ENCODE measurements at regions not wholly inside any gene's neighbourhood (a gene's known extent, or its start where the extent isn't known, plus 50 kb on each side); places are given as distances from the start of the nearest gene placed in this dataset.
"Not testable (repeated sequence)": the region's sequence is repeated elsewhere in the genome, so short reads cannot be mapped to it uniquely, and the experiment has no call there.

DNA sequence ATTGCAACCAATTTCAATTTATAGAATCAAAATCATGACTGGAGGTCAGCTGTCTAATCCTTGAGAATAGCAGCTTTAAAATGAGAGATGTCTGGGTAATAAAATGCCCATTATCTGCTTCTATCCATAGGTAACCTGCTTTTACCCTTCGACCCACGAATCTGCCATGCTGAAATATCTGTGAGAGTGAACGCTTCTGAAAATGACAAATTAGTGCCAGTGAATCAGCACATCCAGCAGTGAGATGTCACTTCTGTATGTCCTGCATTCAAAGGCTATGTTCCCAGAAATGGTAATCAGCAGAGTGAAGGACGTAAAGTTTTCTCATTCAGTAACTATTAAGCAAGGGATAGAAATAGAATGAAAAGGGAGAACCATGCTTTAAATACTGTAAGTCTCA lies 532.4 kb upstream of the ITGA1 start:
- DNase-seq (ENCODE audit: low read depth in 1 of 2, low spot score in 1 of 2): no peak

- DNase-seq (ENCODE audit: low read depth in 1 of 2, low spot score in 1 of 2): no peak
These were observed 524.9 kb upstream of the ITGA1 start for GRCh38 chr5:52262844-52263243.

DNA sequence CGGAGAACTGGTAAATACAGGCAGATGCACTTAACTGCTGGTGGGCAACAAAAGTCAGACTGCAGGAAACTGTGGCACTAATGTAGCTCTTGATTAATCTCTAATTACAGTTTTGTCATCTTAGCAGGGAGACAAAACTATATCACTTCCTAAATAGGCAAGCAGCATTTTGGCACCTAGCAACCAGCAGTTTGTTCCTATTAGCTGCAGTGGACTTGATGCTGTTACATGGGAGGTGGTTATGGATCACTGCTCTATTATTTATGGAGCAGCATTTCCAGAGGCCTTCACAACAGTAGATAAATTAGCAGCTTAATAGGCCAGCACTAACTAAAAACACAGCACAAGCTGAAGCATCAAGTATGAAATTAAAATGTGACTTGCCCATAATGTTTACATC lies 518.3 kb upstream of the ITGA1 start:
- DNase-seq (ENCODE audit: low read depth in 1 of 2, low spot score in 1 of 2): no peak

DNA sequence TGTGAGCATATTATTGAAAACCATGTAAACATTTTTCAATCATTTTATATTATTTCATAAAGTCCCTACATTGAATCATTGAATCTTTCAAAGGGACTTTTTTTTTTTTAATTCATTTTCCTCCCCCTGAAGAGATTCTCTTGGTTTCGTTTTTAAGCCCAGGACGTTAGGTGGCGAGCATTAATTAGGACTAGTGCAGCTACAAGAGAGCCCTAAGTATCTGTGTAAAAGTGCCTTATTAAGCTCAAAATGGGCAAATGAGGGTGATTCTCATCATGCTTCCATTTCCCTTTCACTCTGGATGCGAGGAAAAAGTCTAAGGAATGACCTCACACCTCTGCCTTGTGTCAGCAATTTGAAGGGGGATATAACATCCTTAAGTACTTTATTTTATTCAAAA lies 517.9 kb upstream of the ITGA1 start:
- no peak for DNase-seq (ENCODE audit: low read depth in 1 of 2, low spot score in 1 of 2)

- DNase-seq (ENCODE audit: low read depth in 1 of 2, low spot score in 1 of 2): no peak
These were observed 512.1 kb upstream of the ITGA1 start for GRCh38 chr5:52275639-52276038.

DNA sequence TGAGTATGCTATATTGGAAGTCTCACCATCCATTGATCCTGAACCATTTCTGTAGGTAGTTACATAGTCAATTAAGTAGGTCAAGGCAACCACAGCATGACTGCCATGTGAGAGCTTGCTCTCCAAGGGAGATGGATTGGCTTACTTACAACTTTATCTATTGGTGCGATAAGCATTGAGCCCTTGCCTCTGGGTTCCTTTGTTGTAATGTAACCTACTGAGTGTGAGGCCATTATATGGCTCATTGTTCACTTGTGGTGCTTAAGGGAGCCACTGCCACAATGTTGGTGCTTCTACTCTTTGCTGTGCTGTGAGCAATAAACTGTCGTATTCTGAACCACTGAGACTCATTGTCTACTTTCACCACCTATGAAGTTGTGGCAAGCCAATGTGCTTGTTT lies 510.6 kb upstream of the ITGA1 start:
- DNase-seq (ENCODE audit: low read depth in 1 of 2, low spot score in 1 of 2): no peak

GRCh38 chr5:52282647-52283046 lies 505.1 kb upstream of the ITGA1 start:
- no peak for DNase-seq (ENCODE audit: low read depth in 1 of 2, low spot score in 1 of 2)

GRCh38 chr5:52283221-52283620 lies 504.5 kb upstream of the ITGA1 start:
- no peak for DNase-seq (ENCODE audit: low read depth in 1 of 2, low spot score in 1 of 2)

- no peak for DNase-seq (ENCODE audit: low read depth in 1 of 2, low spot score in 1 of 2)
These were observed 486.9 kb upstream of the ITGA1 start for GRCh38 chr5:52300703-52301372.

DNA sequence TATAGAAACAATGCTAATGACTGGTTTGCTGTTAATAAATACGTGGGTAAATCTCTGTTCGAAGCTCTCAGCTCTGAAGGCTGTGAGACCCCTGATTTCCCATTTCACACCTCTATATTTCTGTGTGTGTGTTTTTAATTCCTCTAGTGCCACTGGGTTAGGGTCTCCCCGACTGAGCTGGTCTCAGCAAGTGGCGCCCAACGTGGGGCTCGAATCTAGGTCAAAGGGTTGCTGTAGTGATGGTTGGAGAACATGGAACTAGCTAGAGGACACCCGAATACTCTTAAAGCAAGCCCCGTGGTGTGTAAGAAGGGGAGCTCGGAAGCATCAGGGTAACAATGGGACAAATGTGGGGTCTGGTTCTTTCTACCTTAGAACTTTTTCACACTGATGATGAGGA lies 482.9 kb upstream of the ITGA1 start:
- DNase-seq (ENCODE audit: low read depth in 1 of 2, low spot score in 1 of 2): not testable (repeated sequence)

DNA sequence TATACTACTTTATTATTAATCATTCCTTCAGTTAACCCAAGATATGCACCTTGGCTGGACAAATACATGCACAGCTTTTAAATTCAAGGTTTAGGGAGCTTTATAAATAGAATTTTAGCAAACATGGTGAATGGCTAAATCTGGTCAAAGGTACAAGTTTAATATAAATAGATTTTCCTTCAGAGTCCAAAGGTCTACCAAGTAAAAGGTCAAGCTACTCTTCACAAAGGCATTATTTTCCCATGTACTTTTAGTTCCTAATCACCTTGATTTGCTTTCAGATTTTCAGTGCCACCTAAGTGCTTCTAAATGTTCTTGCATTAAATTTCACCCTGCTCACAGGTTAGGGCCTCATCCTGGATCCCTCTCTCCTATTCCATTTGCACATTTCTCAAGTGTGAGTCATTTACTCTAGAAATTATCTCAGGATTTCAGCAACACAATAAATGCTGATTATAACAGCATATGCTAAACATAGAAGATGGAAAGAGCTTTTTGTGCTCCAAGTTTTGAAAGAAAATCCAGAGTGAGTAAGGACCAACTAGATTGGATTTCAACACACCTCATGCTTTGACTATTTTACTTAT lies 459.4 kb upstream of the ITGA1 start:
- DNase-seq (ENCODE audit: low read depth in 1 of 2, low spot score in 1 of 2): no peak

DNA sequence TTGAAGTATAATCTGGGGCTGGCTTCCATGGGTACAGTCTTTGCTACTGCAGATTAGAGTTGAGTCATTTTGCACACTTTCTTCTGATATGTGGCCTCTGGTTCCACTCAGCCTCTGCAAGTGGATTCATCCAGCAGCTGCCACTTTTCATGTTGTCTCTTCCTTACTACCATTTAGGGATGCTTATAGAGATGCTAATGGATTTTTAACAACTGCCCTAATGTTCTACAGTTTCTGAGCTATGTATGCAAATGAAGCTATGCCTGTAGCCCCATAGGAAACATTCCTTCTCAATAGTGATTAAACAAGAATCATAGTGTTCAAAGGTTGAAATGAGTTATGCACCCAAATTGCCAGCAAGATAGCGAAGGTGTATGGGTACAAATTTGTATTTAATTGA lies 456.0 kb upstream of the ITGA1 start:
- no peak for DNase-seq (ENCODE audit: low read depth in 1 of 2, low spot score in 1 of 2)

DNA sequence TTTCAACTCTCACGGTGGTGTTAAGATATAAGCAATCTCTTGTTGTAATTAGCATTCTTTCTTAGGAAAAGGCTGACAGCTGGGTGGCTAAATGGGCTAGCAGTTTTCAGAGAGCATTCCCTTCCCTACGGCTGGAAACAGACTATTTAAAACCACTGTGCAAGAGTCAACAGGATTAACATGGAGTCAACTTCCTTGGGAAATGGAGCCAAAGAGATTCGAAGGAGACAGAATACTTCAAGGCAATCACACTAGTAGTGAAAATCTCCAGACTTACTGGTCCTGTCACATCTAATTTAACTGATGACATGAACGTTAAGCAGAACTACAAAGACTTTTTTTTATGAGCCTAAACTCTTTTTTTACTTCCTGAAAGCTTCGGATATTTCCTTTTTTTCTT lies 453.3 kb upstream of the ITGA1 start:
- no peak for DNase-seq (ENCODE audit: low read depth in 1 of 2, low spot score in 1 of 2)

GRCh38 chr5:52339285-52339684 lies 448.4 kb upstream of the ITGA1 start:
- no peak for DNase-seq (ENCODE audit: low read depth in 1 of 2, low spot score in 1 of 2)

DNA sequence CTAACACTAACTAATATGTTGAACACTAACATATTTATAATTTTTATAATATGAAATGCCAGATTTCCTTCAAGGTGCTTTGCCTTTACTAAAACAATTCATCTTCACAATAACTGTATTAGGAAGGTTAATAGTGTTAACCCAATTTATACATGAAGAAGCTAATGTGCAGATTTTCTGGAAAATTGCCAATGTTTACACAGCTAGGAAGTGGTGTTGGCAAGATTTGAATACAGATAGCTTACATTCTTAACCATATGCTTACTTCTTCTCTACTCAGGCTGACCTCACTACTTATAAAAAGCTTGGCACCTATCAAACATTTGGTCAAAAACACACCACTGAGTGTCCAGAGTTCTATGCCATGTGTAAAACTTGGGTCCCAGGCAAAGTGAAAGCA lies 445.4 kb upstream of the ITGA1 start:
- no peak for DNase-seq (ENCODE audit: low read depth in 1 of 2, low spot score in 1 of 2)

- no peak for DNase-seq (ENCODE audit: low read depth in 1 of 2, low spot score in 1 of 2)
These were observed 431.3 kb upstream of the ITGA1 start for GRCh38 chr5:52356311-52356918.

- no peak for DNase-seq (ENCODE audit: low read depth in 1 of 2, low spot score in 1 of 2)
These were observed 428.5 kb upstream of the ITGA1 start for GRCh38 chr5:52359261-52359660.

- no peak for DNase-seq (ENCODE audit: low read depth in 1 of 2, low spot score in 1 of 2)
These were observed 426.7 kb upstream of the ITGA1 start for GRCh38 chr5:52360985-52361384.

DNA sequence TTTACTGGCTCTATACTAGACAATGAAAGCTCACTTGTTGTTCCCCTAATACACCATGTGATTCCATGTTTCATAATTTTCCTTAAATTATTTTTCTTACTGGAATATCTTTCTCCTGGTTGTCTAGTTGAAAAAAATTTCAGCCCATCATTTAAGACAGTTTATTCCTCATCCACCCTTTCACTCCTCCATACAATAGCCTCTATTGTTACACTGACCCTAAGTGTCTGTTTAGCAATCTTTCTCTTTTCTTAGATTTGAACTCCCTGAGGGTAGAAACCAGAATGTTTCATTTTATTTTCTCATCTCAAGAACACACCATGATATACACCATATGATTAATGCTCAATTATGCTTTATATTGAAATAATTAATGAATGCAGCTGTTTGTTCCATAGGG lies 413.4 kb upstream of the ITGA1 start:
- no peak for DNase-seq (ENCODE audit: low read depth in 1 of 2, low spot score in 1 of 2)

- DNase-seq (ENCODE audit: low read depth in 1 of 2, low spot score in 1 of 2): no peak
These were observed 411.7 kb upstream of the ITGA1 start for GRCh38 chr5:52375969-52376368.

DNA sequence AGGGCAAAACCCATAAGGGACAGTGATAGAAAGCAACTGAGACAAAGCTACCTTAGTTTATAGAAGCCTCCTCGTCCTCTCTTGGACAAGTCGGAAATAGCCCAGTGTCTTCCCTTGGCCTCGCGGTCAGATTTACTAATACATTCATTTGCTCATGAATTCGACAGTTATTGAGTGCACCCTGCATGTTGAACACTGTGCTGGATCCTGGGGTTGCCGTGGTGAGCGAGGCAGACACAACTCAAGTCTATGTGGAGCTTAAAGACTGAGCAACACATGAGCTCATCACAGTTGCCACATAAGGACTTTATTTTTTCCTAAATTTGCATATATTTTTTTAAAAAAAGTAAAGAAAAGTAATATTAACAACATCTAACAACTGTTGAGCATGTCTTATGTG lies 411.1 kb upstream of the ITGA1 start:
- no peak for DNase-seq (ENCODE audit: low read depth in 1 of 2, low spot score in 1 of 2)

DNA sequence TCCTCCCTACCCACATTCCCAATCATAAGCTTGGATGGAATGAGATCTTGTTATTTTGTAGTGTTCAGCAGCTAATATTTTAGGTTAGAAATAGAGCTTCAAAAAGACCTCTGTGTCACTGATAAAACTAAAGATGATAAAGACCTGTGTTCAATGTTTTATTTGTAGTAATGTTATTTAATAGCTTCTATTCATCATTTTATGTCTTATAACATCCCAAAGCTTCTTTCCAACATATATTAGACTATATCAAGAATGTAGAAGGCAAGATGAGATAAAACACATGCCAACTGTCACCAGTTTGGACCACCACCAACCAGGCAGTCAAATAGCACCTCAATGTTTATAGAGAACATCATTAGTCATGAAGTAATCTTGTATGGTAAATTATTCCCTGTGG lies 409.5 kb upstream of the ITGA1 start:
- DNase-seq (ENCODE audit: low read depth in 1 of 2, low spot score in 1 of 2): no peak

GRCh38 chr5:52388349-52388748 lies 399.4 kb upstream of the ITGA1 start:
- no peak for DNase-seq (ENCODE audit: low read depth in 1 of 2, low spot score in 1 of 2)

Measured in activated CD4-positive, alpha-beta T cell treated with anti-CD3 and anti-CD28 coated beads, Interleukin-2, amount 50 U/mL, for 24 hours (primary cell).